GM12878 (cell line): ENCODE measurements at regions not wholly inside any gene's neighbourhood (a gene's known extent, or its start where the extent isn't known, plus 50 kb on each side); places are given as distances from the start of the nearest gene placed in this dataset.

Experiments used
- ATAC-seq: fragments of 200-7000 bp; cut with Tn5 transposase; 3 replicates; pipeline ENCODE4 v1.9.1; 2020; ENCODE audit warnings: mild to moderate bottlenecking, moderate library complexity
- BruUV-seq: library from RNA; stranded (reverse); fragments of 400-500 nt; replicated peaks from 2 replicates; lab custom pipeline; 2021; lab: Mats Ljungman, UMichigan
- CTCF ChIA-PET: fragments of 300-600 bp; sonication (Branson Sonifier 250); formaldehyde crosslinking; extraction: SDS; loops from one replicate; lab custom pipeline; 2021; ENCODE audit warnings: inconsistent platforms; lab: Yijun Ruan, JAX
- POLR2A ChIA-PET: fragments of 350-600 bp; formaldehyde crosslinking; extraction: SDS; loops from one replicate; lab custom pipeline; 2021; ENCODE audit warnings: inconsistent platforms; lab: Charles Lee
- RAD21 ChIA-PET: fragments of 300-600 bp; sonication (Branson Sonifier 250); formaldehyde crosslinking; loops from one replicate; lab custom pipeline; 2023; ENCODE audit warnings: antibody characterized with exemption; ENCODE audit not compliant: unreplicated experiment; lab: Charles Lee
- SMC1A ChIA-PET: fragments of 300-600 bp; sonication (Branson Sonifier 250); formaldehyde crosslinking; loops from one replicate; lab custom pipeline; 2023; ENCODE audit not compliant: unreplicated experiment, uncharacterized antibody; lab: Charles Lee
- DNase-seq: peaks from one replicate; pipeline ENCODE4 v3.0.0-alpha.2; 2011; ENCODE audit warnings: low read depth, low spot score
- FAIRE-seq: peaks from 3 replicates; lab custom pipeline; 2011; peaks lifted over from hg19 to GRCh38; lab: Jason Lieb, UNC
- H2AFZ ChIP-seq: 2 replicates; pipeline ENCODE4 v1.6.0; 2011; ENCODE audit warnings: low read depth, low read length, control low read depth; ENCODE audit not compliant: control insufficient read depth
- H3K27ac ChIP-seq: 2 replicates; pipeline ENCODE4 v1.5.1; 2011; ENCODE audit warnings: control low read depth; ENCODE audit not compliant: control insufficient read depth, insufficient read depth
- H3K27me3 ChIP-seq, 2 experiments: replicated peaks in 1 of 2; 2 replicates each; pipeline versions ENCODE4 v1.6.0 to v1.6.1; 2011; ENCODE audit warnings: low read length in 1 of 2; ENCODE audit not compliant: control insufficient read depth in 2 of 2, insufficient read depth in 2 of 2
- H3K36me3 ChIP-seq, 2 experiments: 2 replicates each; pipeline ENCODE4 v1.5.1; 2011; ENCODE audit warnings: low read length in 1 of 2; ENCODE audit not compliant: control insufficient read depth in 2 of 2, insufficient read depth in 2 of 2
- H3K4me1 ChIP-seq: 2 replicates; pipeline ENCODE4 v1.6.1; 2011; ENCODE audit warnings: mild to moderate bottlenecking, low read length, moderate library complexity, mixed read lengths; ENCODE audit not compliant: control insufficient read depth, insufficient read depth
- H3K4me2 ChIP-seq: 2 replicates; pipeline ENCODE4 v1.6.0; 2011; ENCODE audit warnings: control low read depth; ENCODE audit not compliant: control insufficient read depth, insufficient read depth
- H3K4me3 ChIP-seq: fragments of 200-600 bp; sonication (generic); 2 replicates; pipeline ENCODE4 v1.5.1; 2016
- H3K79me2 ChIP-seq: 2 replicates; pipeline ENCODE4 v1.6.0; 2011; ENCODE audit warnings: low read length; ENCODE audit not compliant: control insufficient read depth, insufficient read depth
- H3K9ac ChIP-seq: 2 replicates; pipeline ENCODE4 v1.8.0; 2011; ENCODE audit warnings: low read length, control low read depth, mixed read lengths; ENCODE audit not compliant: control insufficient read depth, insufficient read depth
- H3K9me3 ChIP-seq: replicated peaks from 3 replicates; pipeline ENCODE4 v1.5.1; 2011; ENCODE audit warnings: mild to moderate bottlenecking, low read length; ENCODE audit not compliant: control insufficient read depth, insufficient read depth
- H4K20me1 ChIP-seq: 2 replicates; pipeline ENCODE4 v1.6.0; 2011; ENCODE audit not compliant: control insufficient read depth, insufficient read depth
- BCL11A ChIP-seq: IDR thresholded peaks from 2 replicates; pipeline ENCODE4 v1.6.1; 2011; ENCODE audit warnings: low read depth, low read length
- EZH2 ChIP-seq: IDR thresholded peaks from 2 replicates; pipeline ENCODE4 v1.6.1; 2012; ENCODE audit warnings: low read depth, mild to moderate bottlenecking, control low read depth, inconsistent platforms, low read length, borderline replicate concordance; ENCODE audit not compliant: control insufficient read depth
- GATAD2B ChIP-seq: fragments of 450-650 bp; conservative IDR thresholded peaks from 2 replicates; pipeline ENCODE4 v1.6.1; 2017; ENCODE audit warnings: low read depth, mild to moderate bottlenecking, moderate library complexity
- IKZF1 ChIP-seq: fragments of 450-650 bp; conservative IDR thresholded peaks from 2 replicates; pipeline ENCODE4 v1.6.1; 2017; ENCODE audit warnings: antibody characterized with exemption, mild to moderate bottlenecking
- MYC ChIP-seq: IDR thresholded peaks from 2 replicates; pipeline ENCODE4 v1.6.1; 2011; ENCODE audit warnings: mild to moderate bottlenecking, low read length, moderate library complexity, inconsistent platforms; ENCODE audit not compliant: insufficient read depth, insufficient replicate concordance, insufficient read length, severe bottlenecking
- NFYB ChIP-seq: IDR thresholded peaks from 2 replicates; pipeline ENCODE4 v1.6.1; 2011; ENCODE audit warnings: low read depth, mild to moderate bottlenecking, low read length, improper control_type of control experiment, moderate library complexity; ENCODE audit not compliant: insufficient read depth
- PML ChIP-seq: IDR thresholded peaks from 2 replicates; pipeline ENCODE4 v1.6.1; 2012; ENCODE audit warnings: low read length, inconsistent platforms
- SMAD5 ChIP-seq: IDR thresholded peaks from 2 replicates; pipeline ENCODE4 v1.6.1; 2016; ENCODE audit warnings: antibody characterized with exemption, low read depth
- SRF ChIP-seq, 2 experiments: IDR thresholded peaks; 2 replicates each; pipeline ENCODE4 v1.6.1; 2011; ENCODE audit warnings: low read depth in 2 of 2, low read length in 2 of 2, mild to moderate bottlenecking in 1 of 2, moderate library complexity in 1 of 2
- WGBS: methylation state at CpG from one replicate; pipeline ENCODE4 v1.1.6; 2016; ENCODE audit warnings: low lambda C conversion rate; ENCODE audit not compliant: insufficient replicate concordance, insufficient coverage; ENCODE audit errors: missing lambda C conversion rate; 5-methylcytosine and 5-hydroxymethylcytosine counted together
- in situ Hi-C: fragments of 300-500 bp; cut with MboI; formaldehyde crosslinking; loops from 9 replicates; pipeline ENCODE4 v1.14.3; 2018; ENCODE audit warnings: mixed read lengths
- intact Hi-C: fragments of 100-400 bp; cut with micrococcal nuclease; formaldehyde crosslinking; loops from one replicate; pipeline ENCODE4 v1.14.2; 2022; ENCODE audit not compliant: unreplicated experiment
- TF ChIP-seq, protein P1 (sequence below): IDR thresholded peaks from 2 replicates; pipeline ENCODE4 v1.6.1; 2012; ENCODE audit warnings: mild to moderate bottlenecking, low read depth, low read length
- TF ChIP-seq, protein P2 (sequence below): IDR thresholded peaks from 2 replicates; pipeline ENCODE4 v1.6.1; 2011; ENCODE audit warnings: borderline replicate concordance, low read depth, mild to moderate bottlenecking, moderate library complexity, low read length; ENCODE audit not compliant: insufficient read depth, poor library complexity, severe bottlenecking
- TF ChIP-seq, protein P3 (sequence below): fragments of 450-650 bp; IDR thresholded peaks from 2 replicates; pipeline ENCODE4 v1.6.1; 2017; ENCODE audit warnings: mild to moderate bottlenecking

DNA sequence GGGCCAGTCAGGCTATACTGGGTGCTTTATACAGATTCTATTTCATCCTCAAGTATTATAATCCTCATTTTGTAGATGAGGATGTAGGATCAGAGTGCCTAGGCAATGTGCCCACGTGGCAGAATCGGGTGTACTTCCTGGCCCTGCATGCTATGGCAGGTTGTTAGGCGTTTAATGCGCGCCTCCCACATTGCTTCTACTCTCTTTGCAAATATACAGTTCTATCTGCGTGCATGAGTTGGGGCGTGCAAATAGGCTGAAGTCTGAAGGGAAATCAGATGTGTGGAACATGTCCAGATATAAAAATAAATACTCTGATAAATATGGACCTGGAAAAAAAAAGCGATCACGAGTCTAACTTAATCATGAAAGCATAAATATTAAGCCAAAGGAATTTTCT lies 194.7 kb upstream of the FMN2 start:
- POLR2A ChIA-PET = no interaction called here
- DNase-seq (no peak), FAIRE-seq (no peak), ATAC-seq (no peak)
- no peaks in the 10 kb centered on the region for H3K9me3 ChIP-seq
- in situ Hi-C loops (loop anchor here (10.0 kb wide), 1 partner anchor 502 kb away; no protein-coding TSS in a partner anchor), intact Hi-C loops (no loop called here)
- H2AFZ ChIP-seq = no peak overlapping the region
- no peaks in the 10 kb centered on the region for H4K20me1 ChIP-seq
- H3K4me2 ChIP-seq = no peak overlapping the region
- no peak overlapping the region for H3K4me3 ChIP-seq
- CTCF ChIA-PET = interaction anchor here (1.1 to 3.2 kb wide), 6 partner anchors 8 to 492 kb away, joined by 3 to 29 read pairs (median 5); no protein-coding TSS in a partner anchor
- H3K79me2 ChIP-seq = no peaks in the 10 kb centered on the region
- RAD21 ChIA-PET = no interaction called here
- SMC1A ChIA-PET = interaction anchor here (1.4 to 1.9 kb wide), 3 partner anchors 312 to 588 kb away, joined by 4 to 6 read pairs (median 5); no protein-coding TSS in a partner anchor
- no peak overlapping the region for H3K9ac ChIP-seq
- H3K27me3 ChIP-seq = no peaks in the 10 kb centered on the region
- BruUV-seq = no TSS peak
- no peak overlapping the region for H3K27ac ChIP-seq
- no peaks in the 10 kb centered on the region for H3K36me3 ChIP-seq
- WGBS = 37% methylated on average over 9 of the region's 9 CpGs
- H3K4me1 ChIP-seq = no peaks in the 10 kb centered on the region
- TF ChIP-seq, protein P1, sequence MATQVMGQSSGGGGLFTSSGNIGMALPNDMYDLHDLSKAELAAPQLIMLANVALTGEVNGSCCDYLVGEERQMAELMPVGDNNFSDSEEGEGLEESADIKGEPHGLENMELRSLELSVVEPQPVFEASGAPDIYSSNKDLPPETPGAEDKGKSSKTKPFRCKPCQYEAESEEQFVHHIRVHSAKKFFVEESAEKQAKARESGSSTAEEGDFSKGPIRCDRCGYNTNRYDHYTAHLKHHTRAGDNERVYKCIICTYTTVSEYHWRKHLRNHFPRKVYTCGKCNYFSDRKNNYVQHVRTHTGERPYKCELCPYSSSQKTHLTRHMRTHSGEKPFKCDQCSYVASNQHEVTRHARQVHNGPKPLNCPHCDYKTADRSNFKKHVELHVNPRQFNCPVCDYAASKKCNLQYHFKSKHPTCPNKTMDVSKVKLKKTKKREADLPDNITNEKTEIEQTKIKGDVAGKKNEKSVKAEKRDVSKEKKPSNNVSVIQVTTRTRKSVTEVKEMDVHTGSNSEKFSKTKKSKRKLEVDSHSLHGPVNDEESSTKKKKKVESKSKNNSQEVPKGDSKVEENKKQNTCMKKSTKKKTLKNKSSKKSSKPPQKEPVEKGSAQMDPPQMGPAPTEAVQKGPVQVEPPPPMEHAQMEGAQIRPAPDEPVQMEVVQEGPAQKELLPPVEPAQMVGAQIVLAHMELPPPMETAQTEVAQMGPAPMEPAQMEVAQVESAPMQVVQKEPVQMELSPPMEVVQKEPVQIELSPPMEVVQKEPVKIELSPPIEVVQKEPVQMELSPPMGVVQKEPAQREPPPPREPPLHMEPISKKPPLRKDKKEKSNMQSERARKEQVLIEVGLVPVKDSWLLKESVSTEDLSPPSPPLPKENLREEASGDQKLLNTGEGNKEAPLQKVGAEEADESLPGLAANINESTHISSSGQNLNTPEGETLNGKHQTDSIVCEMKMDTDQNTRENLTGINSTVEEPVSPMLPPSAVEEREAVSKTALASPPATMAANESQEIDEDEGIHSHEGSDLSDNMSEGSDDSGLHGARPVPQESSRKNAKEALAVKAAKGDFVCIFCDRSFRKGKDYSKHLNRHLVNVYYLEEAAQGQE = no peak
- TF ChIP-seq MYC (no peak), NFYB (no peak), SRF (IDR thresholded peaks at IDR 0.05; ENCODE audit: low read depth in 2 of 2, low read length in 2 of 2) (no peak), EZH2 (no peak), SMAD5 (no peak), BCL11A (no peak), PML (no peak), IKZF1 (no peak), GATAD2B (no peak)
- TF ChIP-seq, protein P2, sequence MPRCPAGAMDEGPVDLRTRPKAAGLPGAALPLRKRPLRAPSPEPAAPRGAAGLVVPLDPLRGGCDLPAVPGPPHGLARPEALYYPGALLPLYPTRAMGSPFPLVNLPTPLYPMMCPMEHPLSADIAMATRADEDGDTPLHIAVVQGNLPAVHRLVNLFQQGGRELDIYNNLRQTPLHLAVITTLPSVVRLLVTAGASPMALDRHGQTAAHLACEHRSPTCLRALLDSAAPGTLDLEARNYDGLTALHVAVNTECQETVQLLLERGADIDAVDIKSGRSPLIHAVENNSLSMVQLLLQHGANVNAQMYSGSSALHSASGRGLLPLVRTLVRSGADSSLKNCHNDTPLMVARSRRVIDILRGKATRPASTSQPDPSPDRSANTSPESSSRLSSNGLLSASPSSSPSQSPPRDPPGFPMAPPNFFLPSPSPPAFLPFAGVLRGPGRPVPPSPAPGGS = no peak
- TF ChIP-seq, protein P3, sequence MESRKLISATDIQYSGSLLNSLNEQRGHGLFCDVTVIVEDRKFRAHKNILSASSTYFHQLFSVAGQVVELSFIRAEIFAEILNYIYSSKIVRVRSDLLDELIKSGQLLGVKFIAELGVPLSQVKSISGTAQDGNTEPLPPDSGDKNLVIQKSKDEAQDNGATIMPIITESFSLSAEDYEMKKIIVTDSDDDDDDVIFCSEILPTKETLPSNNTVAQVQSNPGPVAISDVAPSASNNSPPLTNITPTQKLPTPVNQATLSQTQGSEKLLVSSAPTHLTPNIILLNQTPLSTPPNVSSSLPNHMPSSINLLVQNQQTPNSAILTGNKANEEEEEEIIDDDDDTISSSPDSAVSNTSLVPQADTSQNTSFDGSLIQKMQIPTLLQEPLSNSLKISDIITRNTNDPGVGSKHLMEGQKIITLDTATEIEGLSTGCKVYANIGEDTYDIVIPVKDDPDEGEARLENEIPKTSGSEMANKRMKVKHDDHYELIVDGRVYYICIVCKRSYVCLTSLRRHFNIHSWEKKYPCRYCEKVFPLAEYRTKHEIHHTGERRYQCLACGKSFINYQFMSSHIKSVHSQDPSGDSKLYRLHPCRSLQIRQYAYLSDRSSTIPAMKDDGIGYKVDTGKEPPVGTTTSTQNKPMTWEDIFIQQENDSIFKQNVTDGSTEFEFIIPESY = no peak
- TF ChIP-seq, all 136 proteins: peak for 0
